NCI-H146 treated with DMSO at 0.1 percent for 48 hours (cell line): ENCODE measurements at regions not wholly inside any gene's neighbourhood (a gene's known extent, or its start where the extent isn't known, plus 50 kb on each side); places are given as distances from the start of the nearest gene placed in this dataset.

ENCODE experiments used
- DNase-seq: peaks from one replicate; lab custom pipeline; 2025; ENCODE audit not compliant: unreplicated experiment; lab: John Stamatoyannopoulos, UW

- DNase-seq: no peak
Measured at GRCh38 chr3:99373846-99374210, 264.6 kb upstream of the COL8A1 start.

GRCh38 chr3:99373088-99373845, 265.1 kb upstream of the COL8A1 start:
- no peak for DNase-seq

- no peak for DNase-seq
Measured at GRCh38 chr3:99366663-99367429, 271.5 kb upstream of the COL8A1 start.

- DNase-seq: no peak
Measured at GRCh38 chr3:99365979-99366378, 272.4 kb upstream of the COL8A1 start.

- no peak for DNase-seq
Measured at GRCh38 chr3:99365396-99365795, 273.0 kb upstream of the COL8A1 start.

- no peak for DNase-seq
Measured at GRCh38 chr3:99357131-99357530, 281.3 kb upstream of the COL8A1 start.

- DNase-seq: no peak
Measured at GRCh38 chr3:99356696-99357095, 281.7 kb upstream of the COL8A1 start.

GRCh38 chr3:99355465-99355864, 282.9 kb upstream of the COL8A1 start:
- DNase-seq: no peak

- no peak for DNase-seq
Measured at GRCh38 chr3:99352811-99353210, 285.6 kb upstream of the COL8A1 start.

GRCh38 chr3:99351122-99351521, 287.3 kb upstream of the COL8A1 start:
- no peak for DNase-seq

- DNase-seq: no peak
Measured at GRCh38 chr3:99348451-99348850, 289.9 kb upstream of the COL8A1 start.

GRCh38 chr3:99344216-99344615, 294.2 kb upstream of the COL8A1 start:
- DNase-seq: no peak

GRCh38 chr3:99342383-99342782, 296.0 kb upstream of the COL8A1 start:
- no peak for DNase-seq

- no peak for DNase-seq
Measured at GRCh38 chr3:99339222-99339621, 299.2 kb upstream of the COL8A1 start.

- no peak for DNase-seq
Measured at GRCh38 chr3:99332718-99333117, 305.7 kb upstream of the COL8A1 start.

GRCh38 chr3:99332276-99332675, 306.1 kb upstream of the COL8A1 start:
- no peak for DNase-seq

GRCh38 chr3:99330924-99331532, 307.4 kb upstream of the COL8A1 start:
- DNase-seq: no peak

GRCh38 chr3:99330281-99330680, 308.1 kb upstream of the COL8A1 start:
- no peak for DNase-seq

GRCh38 chr3:99325402-99325801, 313.0 kb upstream of the COL8A1 start:
- no peak for DNase-seq

- no peak for DNase-seq
Measured at GRCh38 chr3:99324636-99325203, 313.7 kb upstream of the COL8A1 start.

GRCh38 chr3:99323940-99324339, 314.5 kb upstream of the COL8A1 start:
- no peak for DNase-seq

- DNase-seq: no peak
Measured at GRCh38 chr3:99322551-99322950, 315.8 kb upstream of the COL8A1 start.
